T-cell (primary cell): ENCODE measurements at regions not wholly inside any gene's neighbourhood (a gene's known extent, or its start where the extent isn't known, plus 50 kb on each side); places are given as distances from the start of the nearest gene placed in this dataset.
"Not testable (repeated sequence)": the region's sequence is repeated elsewhere in the genome, so short reads cannot be mapped to it uniquely, and the experiment has no call there.

Experiments used
- ATAC-seq, 4 experiments: fragments of 200-7000 bp in 3 of 4; fragments of 150-1000 bp in 1 of 4; cut with Tn5 transposase; replicated peaks in 1 of 4; 1 replicate in 3 of 4; 2 replicates in 1 of 4; pipeline ENCODE4 v1.10.0; 2021; ENCODE audit warnings: moderate library complexity in 3 of 4, mild to moderate bottlenecking in 2 of 4, moderate number of reproducible peaks in 1 of 4
- CTCF ChIA-PET, 2 donors: fragments of 300-600 bp; sonication (Branson Sonifier 250); formaldehyde crosslinking; loops; one replicate each; lab custom pipeline; 2022; ENCODE audit warnings: antibody characterized with exemption in 2 of 2; lab: Charles Lee
- POLR2A ChIA-PET, 2 donors: fragments of 300-600 bp; sonication (Branson Sonifier 250); formaldehyde crosslinking; loops; one replicate each; lab custom pipeline; 2022; ENCODE audit warnings: antibody characterized with exemption in 2 of 2; lab: Charles Lee
- DNase-seq, 35 experiments: peaks; one replicate each; pipeline versions ENCODE4 v3.0.0 to v3.0.0-alpha.2; 2013 to 2023
- H3K27ac ChIP-seq: one replicate; pipeline ENCODE4 v1.5.1; 2013; ENCODE audit warnings: low read length
- H3K27me3 ChIP-seq, 2 experiments: replicated peaks in 1 of 2; 1 replicate in 1 of 2; 2 replicates in 1 of 2; pipeline versions ENCODE4 v1.6.1 to v1.7.0; 2013; ENCODE audit warnings: low read length in 1 of 2, mixed read lengths in 1 of 2; ENCODE audit not compliant: control insufficient read depth in 2 of 2, insufficient read depth in 2 of 2; ENCODE audit errors: extremely low read depth in 1 of 2
- H3K36me3 ChIP-seq, 2 donors: 1 replicate in 1 of 2; 2 replicates in 1 of 2; pipeline versions ENCODE4 v1.6.1 to v1.7.0; 2013; ENCODE audit warnings: low read length in 1 of 2; ENCODE audit not compliant: control insufficient read depth in 2 of 2, insufficient read depth in 1 of 2; ENCODE audit errors: extremely low read depth in 1 of 2
- H3K4me1 ChIP-seq, 2 experiments: 1 replicate in 1 of 2; 2 replicates in 1 of 2; pipeline versions ENCODE4 v1.6.1 to v1.7.0; 2013; ENCODE audit warnings: low read length in 2 of 2, mixed read lengths in 1 of 2; ENCODE audit not compliant: insufficient read depth in 2 of 2, control insufficient read depth in 1 of 2; ENCODE audit errors: extremely low read depth in 1 of 2
- H3K4me3 ChIP-seq, 2 donors: 1 replicate in 1 of 2; 2 replicates in 1 of 2; pipeline versions ENCODE4 v1.5.1 to v1.7.0; 2013; ENCODE audit warnings: mild to moderate bottlenecking in 2 of 2, low read length in 1 of 2, moderate library complexity in 1 of 2; ENCODE audit not compliant: control insufficient read depth in 1 of 2; ENCODE audit errors: extremely low read depth in 1 of 2
- H3K9me3 ChIP-seq: 2 replicates; pipeline ENCODE4 v1.7.0; 2013
- H3K27ac Mint-ChIP-seq, 2 donors: one replicate each; pipeline ENCODE4 v1.8.0; 2020 to 2021; ENCODE audit warnings: mild to moderate bottlenecking in 2 of 2, mixed read lengths in 2 of 2
- H3K27me3 Mint-ChIP-seq, 2 donors: one replicate each; pipeline ENCODE4 v1.8.0; 2021 to 2022; ENCODE audit warnings: mixed read lengths in 2 of 2
- H3K36me3 Mint-ChIP-seq: one replicate; pipeline ENCODE4 v1.8.0; 2021; ENCODE audit warnings: mixed read lengths
- H3K4me1 Mint-ChIP-seq, 3 donors: one replicate each; pipeline ENCODE4 v1.8.0; 2020 to 2022; ENCODE audit warnings: mixed read lengths in 3 of 3, mild to moderate bottlenecking in 1 of 3
- H3K4me3 Mint-ChIP-seq, 3 donors: one replicate each; pipeline ENCODE4 v1.8.0; 2020 to 2022; ENCODE audit warnings: mild to moderate bottlenecking in 3 of 3, mixed read lengths in 3 of 3, moderate library complexity in 3 of 3
- H3K9me3 Mint-ChIP-seq, 3 donors: one replicate each; pipeline ENCODE4 v1.8.0; 2020 to 2022; ENCODE audit warnings: mixed read lengths in 3 of 3
- WGBS: methylation state at CpG from one replicate; pipeline ENCODE4 v1.1.5; 2013; ENCODE audit warnings: missing lambda C conversion rate; ENCODE audit not compliant: insufficient coverage; 5-methylcytosine and 5-hydroxymethylcytosine counted together

DNA sequence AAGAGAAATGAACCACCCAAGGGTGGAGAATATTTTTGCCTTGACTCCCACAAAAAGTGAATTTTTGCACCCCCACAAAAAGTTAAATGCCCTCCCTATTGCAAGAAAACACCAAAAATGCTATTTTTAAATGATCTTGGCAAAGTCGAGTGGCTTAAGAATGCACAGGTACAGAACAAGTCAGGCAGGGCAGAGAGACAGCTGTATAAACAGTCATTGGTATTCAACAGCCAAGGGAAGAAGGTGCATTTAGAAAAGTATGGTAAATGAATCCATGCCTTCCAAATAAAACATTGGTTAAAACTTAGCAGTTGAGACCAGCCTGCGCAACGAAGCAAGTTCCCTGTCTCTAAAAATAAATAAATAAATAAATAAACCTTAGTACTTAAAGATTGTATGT lies 169.3 kb downstream of the CHIC2 start:
- ChIA-PET CTCF (no interaction called here), POLR2A (no interaction called here)
- Histone ChIP-seq H3K27me3 (no peaks in the 10 kb centered on the region), H3K4me1 (no peaks in the 10 kb centered on the region), H3K27ac (no peak overlapping the region), H3K9me3 (no peaks in the 10 kb centered on the region), H3K36me3 (no peaks in the 10 kb centered on the region), H3K4me3 (no peak overlapping the region)
- Mint-ChIP-seq H3K4me1 (no peaks in the 10 kb centered on the region), H3K27me3 (peaks cover 12 to 21% of the 10 kb centered on the region in 2 donors), H3K9me3 (no peaks in the 10 kb centered on the region), H3K36me3 (no peaks in the 10 kb centered on the region), H3K27ac (no peak overlapping the region), H3K4me3 (no peak overlapping the region)
- WGBS, result 40% methylated on average over 1 of the region's 3 CpGs
- DNase-seq, result no peak
- no peak for ATAC-seq

DNA sequence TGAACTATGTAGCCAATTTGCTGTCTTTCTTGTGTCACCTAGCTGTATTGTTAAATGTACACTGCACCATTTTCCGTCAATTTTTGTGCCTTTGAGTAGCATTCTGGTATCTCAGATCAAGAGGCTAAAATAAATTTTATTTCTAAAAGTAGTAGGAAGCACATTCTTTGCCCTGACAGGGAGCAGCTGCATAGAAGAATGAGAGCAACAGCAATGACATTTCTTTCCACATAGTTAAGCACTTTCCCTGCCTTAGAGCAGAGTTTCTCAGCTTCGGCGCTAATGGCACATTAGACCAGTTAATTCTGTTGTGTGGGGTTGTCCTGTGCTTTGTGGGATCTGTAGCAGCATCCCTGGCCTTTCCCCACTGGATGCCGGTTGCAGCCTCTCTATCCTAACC lies 173.9 kb downstream of the CHIC2 start:
- Histone ChIP-seq H3K36me3 (no peaks in the 10 kb centered on the region), H3K4me3 (no peak overlapping the region), H3K9me3 (no peaks in the 10 kb centered on the region), H3K27ac (no peak overlapping the region), H3K4me1 (no peaks in the 10 kb centered on the region), H3K27me3 (peaks cover 0 to 3% of the 10 kb centered on the region in 2 experiments)
- H3K9me3 Mint-ChIP-seq, result no peaks in the 10 kb centered on the region
- no peaks in the 10 kb centered on the region for H3K36me3 Mint-ChIP-seq
- ChIA-PET POLR2A (no interaction called here), CTCF (no interaction called here)
- no peaks in the 10 kb centered on the region for H3K4me1 Mint-ChIP-seq
- DNase-seq, result no peak
- WGBS, result 86% methylated on average over 1 of the region's 4 CpGs
- H3K4me3 Mint-ChIP-seq, result no peak overlapping the region
- no peak overlapping the region for H3K27ac Mint-ChIP-seq
- H3K27me3 Mint-ChIP-seq, result peaks cover 2 to 8% of the 10 kb centered on the region in 2 donors
- no peak for ATAC-seq

DNA sequence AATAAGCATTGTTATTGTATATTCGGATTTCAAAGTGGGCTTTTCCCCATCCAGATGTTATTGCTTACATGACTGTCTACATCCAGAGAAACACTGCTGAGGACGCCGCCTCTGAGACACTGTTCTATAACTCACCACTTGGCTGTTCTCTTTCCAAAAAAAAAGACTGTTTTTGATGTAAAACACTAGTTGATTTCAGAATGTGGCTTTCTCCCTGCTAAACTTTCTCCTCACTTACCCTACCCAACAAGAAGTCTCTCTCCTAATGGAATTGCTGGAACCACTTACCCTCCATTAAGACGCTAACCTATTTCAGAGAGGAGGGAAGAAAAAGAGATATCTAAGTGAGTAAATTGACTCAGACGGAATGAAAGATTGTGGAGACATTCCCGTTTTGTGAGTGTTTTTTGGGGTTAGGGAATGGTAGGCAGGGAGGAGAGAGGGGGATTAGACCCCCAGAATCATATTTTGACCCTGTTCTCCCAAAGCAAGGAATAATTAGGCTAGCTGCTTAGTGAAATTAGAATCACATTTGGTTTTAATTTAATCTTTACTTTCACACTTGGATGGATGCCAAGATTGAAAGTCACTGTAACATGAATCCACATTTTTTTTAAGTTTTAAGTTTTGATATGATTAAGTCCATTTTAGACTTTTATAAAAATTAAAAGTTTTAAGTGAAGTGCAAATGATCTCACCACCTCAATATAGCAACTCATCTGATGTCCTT lies 174.9 kb downstream of the CHIC2 start:
- no peaks in the 10 kb centered on the region for H3K4me1 Mint-ChIP-seq
- H3K27ac Mint-ChIP-seq, result no peak overlapping the region
- CTCF ChIA-PET, result no interaction called here

DNA sequence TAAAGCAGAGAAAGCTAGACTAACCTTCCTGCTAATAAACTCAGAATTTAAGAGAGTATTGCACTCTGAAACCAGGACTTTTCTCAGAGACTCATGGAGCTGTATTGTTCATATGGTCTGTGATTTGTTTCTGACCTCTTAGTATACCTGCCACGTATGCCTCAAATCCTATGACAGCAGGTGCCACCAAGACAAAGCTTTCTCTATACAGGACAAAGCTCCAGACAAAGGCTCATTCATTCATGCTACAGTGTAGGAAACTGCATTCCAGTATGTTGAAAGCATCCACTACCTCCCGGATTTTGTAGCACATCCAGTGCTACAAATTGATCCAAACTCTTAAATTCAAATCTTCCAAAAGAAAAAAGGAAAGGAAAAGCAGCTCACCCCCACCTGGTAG lies 178.3 kb downstream of the CHIC2 start:
- Mint-ChIP-seq H3K27me3 (peaks cover 0 to 6% of the 10 kb centered on the region in 2 donors), H3K27ac (no peak overlapping the region)
- CTCF ChIA-PET, result no interaction called here

More for the DNA sequence above, 174.9 kb downstream of the CHIC2 start:
- DNase-seq, result no peak
- Mint-ChIP-seq H3K27me3 (peaks cover 2 to 6% of the 10 kb centered on the region in 2 donors), H3K4me3 (no peak overlapping the region), H3K36me3 (no peaks in the 10 kb centered on the region), H3K9me3 (no peaks in the 10 kb centered on the region)
- peaks cover 0 to 4% of the 10 kb centered on the region in 2 experiments for H3K27me3 ChIP-seq
- H3K27ac ChIP-seq, result no peak overlapping the region
- ATAC-seq, result no peak
- H3K4me3 ChIP-seq, result no peak overlapping the region
- no peaks in the 10 kb centered on the region for H3K9me3 ChIP-seq
- no peaks in the 10 kb centered on the region for H3K4me1 ChIP-seq
- WGBS, result no CpG with 5 or more reads among the region's 6 CpGs
- POLR2A ChIA-PET, result no interaction called here
- H3K36me3 ChIP-seq, result no peaks in the 10 kb centered on the region

DNA sequence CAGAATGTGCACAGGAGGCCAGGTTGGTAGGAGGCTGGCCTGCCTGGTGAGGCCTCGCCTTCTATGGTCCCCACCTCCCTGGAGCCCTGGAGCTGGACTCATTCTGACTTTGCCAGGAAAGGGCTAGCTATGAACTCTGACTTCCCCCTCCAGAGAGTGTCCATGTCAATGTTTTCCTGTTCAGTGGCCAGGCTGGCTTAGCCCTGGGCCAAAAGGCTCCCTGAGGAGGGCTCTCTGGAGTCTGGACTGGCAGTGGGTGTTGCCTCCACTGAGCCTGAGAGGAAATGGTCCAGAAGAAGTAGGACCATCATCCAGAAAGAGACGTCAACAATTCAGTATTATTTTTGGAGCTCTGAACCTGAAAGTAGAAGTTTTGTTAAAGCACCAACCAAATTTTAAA lies 178.7 kb downstream of the CHIC2 start:
- POLR2A ChIA-PET, result no interaction called here
- WGBS, result 33% methylated on average over 1 of the region's 2 CpGs
- no peak for ATAC-seq

More for the DNA sequence above, 178.3 kb downstream of the CHIC2 start:
- no peak for ATAC-seq
- 75% methylated on average over 2 of the region's 2 CpGs for WGBS
- H3K27me3 ChIP-seq, result peaks cover 0 to 4% of the 10 kb centered on the region in 2 experiments
- H3K27ac ChIP-seq, result no peak overlapping the region
- no peaks in the 10 kb centered on the region for H3K36me3 ChIP-seq
- H3K36me3 Mint-ChIP-seq, result no peaks in the 10 kb centered on the region
- H3K9me3 Mint-ChIP-seq, result peaks cover 0 to 5% (median 0%) of the 10 kb centered on the region in 3 donors
- POLR2A ChIA-PET, result no interaction called here
- no peak for DNase-seq
- H3K4me3 ChIP-seq, result no peak overlapping the region
- no peaks in the 10 kb centered on the region for H3K4me1 Mint-ChIP-seq
- no peaks in the 10 kb centered on the region for H3K9me3 ChIP-seq
- H3K4me1 ChIP-seq, result no peaks in the 10 kb centered on the region
- H3K4me3 Mint-ChIP-seq, result no peak overlapping the region

DNA sequence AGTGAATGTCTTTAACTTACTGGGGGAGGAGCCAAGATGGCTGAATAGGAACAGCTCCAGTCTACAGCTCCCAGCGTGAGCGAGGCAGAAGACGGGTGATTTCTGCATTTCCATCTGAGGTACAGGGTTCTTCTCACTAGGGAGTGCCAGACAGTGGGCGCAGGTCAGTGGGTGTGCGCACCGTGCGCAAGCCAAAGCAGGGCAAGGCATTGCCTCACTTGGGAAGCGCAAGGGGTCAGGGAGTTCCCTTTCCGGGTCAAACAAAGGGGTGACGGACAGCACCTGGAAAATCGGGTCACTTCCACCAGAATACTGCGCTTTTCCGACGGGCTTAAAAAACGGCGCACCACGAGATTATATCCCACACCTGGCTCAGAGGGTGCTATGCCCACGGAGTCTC lies 187.3 kb downstream of the CHIC2 start:
- H3K36me3 ChIP-seq, CTCF ChIA-PET, DNase-seq, POLR2A ChIA-PET, H3K4me3 Mint-ChIP-seq, H3K36me3 Mint-ChIP-seq, H3K27me3 ChIP-seq, H3K9me3 ChIP-seq, H3K9me3 Mint-ChIP-seq, H3K27ac ChIP-seq, H3K4me3 ChIP-seq, H3K27ac Mint-ChIP-seq, H3K4me1 ChIP-seq, H3K4me1 Mint-ChIP-seq, ATAC-seq: not testable (repeated sequence)
- peaks cover 13 to 17% of the 10 kb centered on the region in 2 donors for H3K27me3 Mint-ChIP-seq
- 97% methylated on average over 7 of the region's 18 CpGs for WGBS

More for the DNA sequence above, 178.7 kb downstream of the CHIC2 start:
- DNase-seq, result no peak
- H3K4me3 ChIP-seq, result no peak overlapping the region
- CTCF ChIA-PET, result no interaction called here
- H3K27me3 Mint-ChIP-seq, result peaks cover 0 to 6% of the 10 kb centered on the region in 2 donors
- H3K9me3 Mint-ChIP-seq, result peaks cover 0 to 5% (median 0%) of the 10 kb centered on the region in 3 donors
- no peaks in the 10 kb centered on the region for H3K36me3 ChIP-seq
- H3K27me3 ChIP-seq, result peaks cover 0 to 4% of the 10 kb centered on the region in 2 experiments
- H3K27ac ChIP-seq, result no peak overlapping the region
- H3K9me3 ChIP-seq, result no peaks in the 10 kb centered on the region
- H3K36me3 Mint-ChIP-seq, result no peaks in the 10 kb centered on the region
- no peak overlapping the region for H3K4me3 Mint-ChIP-seq
- no peaks in the 10 kb centered on the region for H3K4me1 ChIP-seq
- H3K27ac Mint-ChIP-seq, result no peak overlapping the region
- no peaks in the 10 kb centered on the region for H3K4me1 Mint-ChIP-seq
